ENCODE measurements at regions not wholly inside any gene's neighbourhood (a gene's known extent, or its start where the extent isn't known, plus 50 kb on each side); places are given as distances from the start of the nearest gene placed in this dataset.
"Not testable (repeated sequence)": the region's sequence is repeated elsewhere in the genome, so short reads cannot be mapped to it uniquely, and the experiment has no call there.

- in situ Hi-C loops (cut with MboI; ENCODE audit: low sequenced_read_pairs), result no loop called here
Observed at GRCh38 chr5:167415779-167416746, 875.4 kb upstream of the WWC1 start.

GRCh38 chr5:167417662-167418061 is 873.8 kb upstream of the WWC1 start:
- in situ Hi-C loops (cut with MboI; ENCODE audit: low sequenced_read_pairs), result no loop called here

- in situ Hi-C loops (cut with MboI; ENCODE audit: low sequenced_read_pairs), result no loop called here
Observed at GRCh38 chr5:167425161-167425560, 866.3 kb upstream of the WWC1 start.

- in situ Hi-C loops (cut with MboI; ENCODE audit: low sequenced_read_pairs), result no loop called here
Observed at GRCh38 chr5:167426501-167426900, 864.9 kb upstream of the WWC1 start.

- in situ Hi-C loops (cut with MboI; ENCODE audit: low sequenced_read_pairs), result not testable (repeated sequence)
Observed at GRCh38 chr5:167427641-167428040, 863.8 kb upstream of the WWC1 start.

- in situ Hi-C loops (cut with MboI; ENCODE audit: low sequenced_read_pairs), result no loop called here
Observed at GRCh38 chr5:167440846-167441245, 850.6 kb upstream of the WWC1 start.

- in situ Hi-C loops (cut with MboI; ENCODE audit: low sequenced_read_pairs), result no loop called here
Observed at GRCh38 chr5:167442922-167443321, 848.5 kb upstream of the WWC1 start.

GRCh38 chr5:167447466-167448375 is 843.7 kb upstream of the WWC1 start:
- in situ Hi-C loops (cut with MboI; ENCODE audit: low sequenced_read_pairs), result no loop called here

- in situ Hi-C loops (cut with MboI; ENCODE audit: low sequenced_read_pairs), result no loop called here
Observed at GRCh38 chr5:167448376-167448775, 843.1 kb upstream of the WWC1 start.

- in situ Hi-C loops (cut with MboI; ENCODE audit: low sequenced_read_pairs), result no loop called here
Observed at GRCh38 chr5:167451076-167451475, 840.4 kb upstream of the WWC1 start.

GRCh38 chr5:167452136-167452535 is 839.3 kb upstream of the WWC1 start:
- in situ Hi-C loops (cut with MboI; ENCODE audit: low sequenced_read_pairs), result no loop called here

GRCh38 chr5:167453246-167454030 is 838.0 kb upstream of the WWC1 start:
- in situ Hi-C loops (cut with MboI; ENCODE audit: low sequenced_read_pairs), result no loop called here

- in situ Hi-C loops (cut with MboI; ENCODE audit: low sequenced_read_pairs), result no loop called here
Observed at GRCh38 chr5:167458412-167458811, 833.0 kb upstream of the WWC1 start.

GRCh38 chr5:167460449-167461020 is 830.9 kb upstream of the WWC1 start:
- in situ Hi-C loops (cut with MboI; ENCODE audit: low sequenced_read_pairs), result no loop called here

GRCh38 chr5:167463939-167464338 is 827.5 kb upstream of the WWC1 start:
- in situ Hi-C loops (cut with MboI; ENCODE audit: low sequenced_read_pairs), result no loop called here

- in situ Hi-C loops (cut with MboI; ENCODE audit: low sequenced_read_pairs), result no loop called here
Observed at GRCh38 chr5:167466992-167467391, 824.5 kb upstream of the WWC1 start.

GRCh38 chr5:167472566-167473108 is 818.8 kb upstream of the WWC1 start:
- in situ Hi-C loops (cut with MboI; ENCODE audit: low sequenced_read_pairs), result no loop called here

- in situ Hi-C loops (cut with MboI; ENCODE audit: low sequenced_read_pairs), result no loop called here
Observed at GRCh38 chr5:167478188-167478587, 813.3 kb upstream of the WWC1 start.

GRCh38 chr5:167479779-167480178 is 811.7 kb upstream of the WWC1 start:
- in situ Hi-C loops (cut with MboI; ENCODE audit: low sequenced_read_pairs), result no loop called here

GRCh38 chr5:167481345-167481744 is 810.1 kb upstream of the WWC1 start:
- in situ Hi-C loops (cut with MboI; ENCODE audit: low sequenced_read_pairs), result no loop called here

All from HL-60/S4 (cell line).